HEK293 (cell line): ENCODE measurements at regions not wholly inside any gene's neighbourhood (a gene's known extent, or its start where the extent isn't known, plus 50 kb on each side); places are given as distances from the start of the nearest gene placed in this dataset.

Source experiments
- ZNF138 ChIP-seq: fragments of 450-650 bp; formaldehyde crosslinking; IDR thresholded peaks from 2 replicates; pipeline ENCODE4 v1.5.1; 2016; ENCODE audit warnings: missing biosample characterization, missing genetic modification characterization, borderline replicate concordance
- ZNF23 ChIP-seq: fragments of 450-650 bp; formaldehyde crosslinking; IDR thresholded peaks from 2 replicates; pipeline ENCODE4 v1.5.1; 2016; ENCODE audit warnings: missing biosample characterization, missing genetic modification characterization, borderline replicate concordance
- ZNF433 ChIP-seq: fragments of 450-650 bp; formaldehyde crosslinking; IDR thresholded peaks from 2 replicates; pipeline ENCODE4 v1.5.1; 2016; ENCODE audit warnings: missing biosample characterization, missing genetic modification characterization, low read depth
- ZNF670 ChIP-seq: fragments of 450-650 bp; formaldehyde crosslinking; IDR thresholded peaks from 2 replicates; pipeline ENCODE4 v1.5.1; 2016; ENCODE audit warnings: missing biosample characterization, missing genetic modification characterization, low read depth
- ZNF777 ChIP-seq: fragments of 450-650 bp; formaldehyde crosslinking; IDR thresholded peaks from 2 replicates; pipeline ENCODE4 v1.5.1; 2017; ENCODE audit warnings: missing biosample characterization, missing genetic modification characterization, borderline replicate concordance
- TF ChIP-seq, protein P1 (sequence below): fragments of 450-650 bp; formaldehyde crosslinking; IDR thresholded peaks from 2 replicates; pipeline ENCODE4 v1.5.1; 2016; ENCODE audit warnings: missing biosample characterization, missing genetic modification characterization
- TF ChIP-seq, protein P2 (sequence below): fragments of 450-650 bp; formaldehyde crosslinking; IDR thresholded peaks from 2 replicates; pipeline ENCODE4 v1.5.1; 2016; ENCODE audit warnings: missing biosample characterization, missing genetic modification characterization

DNA sequence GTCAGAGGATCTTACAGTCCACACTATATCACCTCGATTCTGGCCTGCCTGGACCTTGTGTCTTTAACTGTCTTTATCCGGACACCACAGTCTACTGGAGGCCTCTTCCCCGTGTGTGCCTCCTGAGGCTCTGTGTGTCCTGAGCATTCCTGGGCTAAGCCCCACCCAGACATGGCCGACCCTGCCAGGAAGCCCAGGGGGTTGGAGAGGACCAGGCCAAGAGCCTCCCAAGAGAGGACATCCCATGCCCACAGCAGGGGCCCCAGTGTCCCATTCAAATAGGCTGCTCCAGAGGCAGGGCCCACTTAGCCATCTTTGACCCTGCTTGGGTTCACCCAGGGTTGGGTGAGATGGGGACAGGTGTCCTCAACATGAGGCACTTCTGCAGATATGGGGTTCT, 84.7 kb upstream of the OTOS start:
- TF ChIP-seq, protein P1, sequence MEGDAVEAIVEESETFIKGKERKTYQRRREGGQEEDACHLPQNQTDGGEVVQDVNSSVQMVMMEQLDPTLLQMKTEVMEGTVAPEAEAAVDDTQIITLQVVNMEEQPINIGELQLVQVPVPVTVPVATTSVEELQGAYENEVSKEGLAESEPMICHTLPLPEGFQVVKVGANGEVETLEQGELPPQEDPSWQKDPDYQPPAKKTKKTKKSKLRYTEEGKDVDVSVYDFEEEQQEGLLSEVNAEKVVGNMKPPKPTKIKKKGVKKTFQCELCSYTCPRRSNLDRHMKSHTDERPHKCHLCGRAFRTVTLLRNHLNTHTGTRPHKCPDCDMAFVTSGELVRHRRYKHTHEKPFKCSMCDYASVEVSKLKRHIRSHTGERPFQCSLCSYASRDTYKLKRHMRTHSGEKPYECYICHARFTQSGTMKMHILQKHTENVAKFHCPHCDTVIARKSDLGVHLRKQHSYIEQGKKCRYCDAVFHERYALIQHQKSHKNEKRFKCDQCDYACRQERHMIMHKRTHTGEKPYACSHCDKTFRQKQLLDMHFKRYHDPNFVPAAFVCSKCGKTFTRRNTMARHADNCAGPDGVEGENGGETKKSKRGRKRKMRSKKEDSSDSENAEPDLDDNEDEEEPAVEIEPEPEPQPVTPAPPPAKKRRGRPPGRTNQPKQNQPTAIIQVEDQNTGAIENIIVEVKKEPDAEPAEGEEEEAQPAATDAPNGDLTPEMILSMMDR (tag by site-specific recombination) = no peak
- TF ChIP-seq, protein P2, sequence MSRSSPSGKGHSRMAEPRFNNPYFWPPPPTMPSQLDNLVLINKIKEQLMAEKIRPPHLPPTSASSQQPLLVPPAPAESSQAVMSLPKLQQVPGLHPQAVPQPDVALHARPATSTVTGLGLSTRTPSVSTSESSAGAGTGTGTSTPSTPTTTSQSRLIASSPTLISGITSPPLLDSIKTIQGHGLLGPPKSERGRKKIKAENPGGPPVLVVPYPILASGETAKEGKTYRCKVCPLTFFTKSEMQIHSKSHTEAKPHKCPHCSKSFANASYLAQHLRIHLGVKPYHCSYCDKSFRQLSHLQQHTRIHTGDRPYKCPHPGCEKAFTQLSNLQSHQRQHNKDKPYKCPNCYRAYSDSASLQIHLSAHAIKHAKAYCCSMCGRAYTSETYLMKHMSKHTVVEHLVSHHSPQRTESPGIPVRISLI (tag by site-specific recombination) = no peak
- TF ChIP-seq ZNF23 (tag by site-specific recombination) (no peak), ZNF138 (tag by site-specific recombination) (no peak), ZNF433 (tag by site-specific recombination) (no peak), ZNF777 (tag by site-specific recombination) (no peak), ZNF670 (tag by site-specific recombination) (no peak)
